Nephron progenitor cell (in vitro differentiated cells): ENCODE measurements at regions not wholly inside any gene's neighbourhood (a gene's known extent, or its start where the extent isn't known, plus 50 kb on each side); places are given as distances from the start of the nearest gene placed in this dataset.

Experiments used
- DNase-seq: peaks from one replicate; pipeline ENCODE4 v3.0.0; 2021
- H3K27ac Mint-ChIP-seq: 2 replicates; pipeline ENCODE4 v1.8.0; 2021; ENCODE audit warnings: mild to moderate bottlenecking, moderate library complexity, mixed read lengths
- H3K27me3 Mint-ChIP-seq: 2 replicates; pipeline ENCODE4 v1.8.0; 2021; ENCODE audit warnings: mild to moderate bottlenecking, low read depth, mixed read lengths; ENCODE audit not compliant: poor library complexity
- H3K36me3 Mint-ChIP-seq: 2 replicates; pipeline ENCODE4 v1.8.0; 2021; ENCODE audit warnings: low read depth, mixed read lengths
- H3K4me1 Mint-ChIP-seq: 2 replicates; pipeline ENCODE4 v1.8.0; 2021; ENCODE audit warnings: mixed read lengths
- H3K4me3 Mint-ChIP-seq: 2 replicates; pipeline ENCODE4 v1.8.0; 2021; ENCODE audit warnings: mild to moderate bottlenecking, moderate library complexity, mixed read lengths
- H3K9me3 Mint-ChIP-seq: 2 replicates; pipeline ENCODE4 v1.8.0; 2021; ENCODE audit warnings: mild to moderate bottlenecking, moderate library complexity, mixed read lengths
- TF ChIP-seq, protein P1 (sequence below): fragments of 200-600 bp; sonication (generic); IDR thresholded peaks from 2 replicates; pipeline ENCODE4 v1.5.0; 2021; ENCODE audit warnings: antibody characterized with exemption

DNA sequence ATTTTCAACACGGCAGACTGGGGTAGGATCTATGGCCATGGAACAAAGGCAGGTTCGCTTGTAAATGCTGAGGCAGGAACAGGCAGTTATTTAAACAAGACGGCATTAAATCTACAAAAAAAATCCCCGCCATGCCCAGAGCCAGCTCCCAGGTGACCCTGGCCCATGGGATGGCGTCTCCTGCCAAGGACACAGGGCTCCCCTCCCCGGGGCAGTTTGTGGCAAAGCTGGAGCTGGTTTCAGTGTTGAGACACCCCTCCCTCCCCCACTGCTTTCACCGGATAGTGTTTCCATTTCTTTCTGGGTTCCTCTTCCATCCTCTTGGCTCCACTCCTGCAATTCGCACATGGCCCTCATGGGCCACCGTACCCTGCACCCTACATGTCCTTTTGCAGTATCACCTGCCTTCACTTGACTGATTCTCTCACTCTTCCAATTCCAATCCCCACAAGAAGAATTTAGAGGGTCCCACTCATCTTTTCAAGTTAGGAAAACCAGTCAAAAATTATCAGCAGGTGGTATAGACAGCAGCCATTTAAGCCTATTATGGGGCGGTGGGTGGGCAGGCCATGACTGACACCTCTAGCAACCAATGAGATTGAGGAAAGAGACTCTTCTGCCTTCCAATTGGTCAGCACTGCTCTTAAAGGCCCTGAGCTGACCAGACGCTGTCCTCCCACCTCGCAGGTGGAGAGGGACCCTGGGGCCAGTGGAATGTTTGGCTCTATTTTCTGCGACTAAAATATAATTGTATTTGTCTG lies 52.0 kb downstream of the OLIG1 start:
- no peaks in the 10 kb centered on the region for H3K36me3 Mint-ChIP-seq

GRCh38 chr21:33122507-33122906 lies 52.6 kb downstream of the OLIG1 start:
- H3K27me3 Mint-ChIP-seq: peaks cover 41% of the 10 kb centered on the region
- TF ChIP-seq, protein P1, sequence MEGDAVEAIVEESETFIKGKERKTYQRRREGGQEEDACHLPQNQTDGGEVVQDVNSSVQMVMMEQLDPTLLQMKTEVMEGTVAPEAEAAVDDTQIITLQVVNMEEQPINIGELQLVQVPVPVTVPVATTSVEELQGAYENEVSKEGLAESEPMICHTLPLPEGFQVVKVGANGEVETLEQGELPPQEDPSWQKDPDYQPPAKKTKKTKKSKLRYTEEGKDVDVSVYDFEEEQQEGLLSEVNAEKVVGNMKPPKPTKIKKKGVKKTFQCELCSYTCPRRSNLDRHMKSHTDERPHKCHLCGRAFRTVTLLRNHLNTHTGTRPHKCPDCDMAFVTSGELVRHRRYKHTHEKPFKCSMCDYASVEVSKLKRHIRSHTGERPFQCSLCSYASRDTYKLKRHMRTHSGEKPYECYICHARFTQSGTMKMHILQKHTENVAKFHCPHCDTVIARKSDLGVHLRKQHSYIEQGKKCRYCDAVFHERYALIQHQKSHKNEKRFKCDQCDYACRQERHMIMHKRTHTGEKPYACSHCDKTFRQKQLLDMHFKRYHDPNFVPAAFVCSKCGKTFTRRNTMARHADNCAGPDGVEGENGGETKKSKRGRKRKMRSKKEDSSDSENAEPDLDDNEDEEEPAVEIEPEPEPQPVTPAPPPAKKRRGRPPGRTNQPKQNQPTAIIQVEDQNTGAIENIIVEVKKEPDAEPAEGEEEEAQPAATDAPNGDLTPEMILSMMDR: no peak
- H3K9me3 Mint-ChIP-seq: no peaks in the 10 kb centered on the region
- no peak overlapping the region for H3K27ac Mint-ChIP-seq
- H3K36me3 Mint-ChIP-seq: no peaks in the 10 kb centered on the region
- H3K4me3 Mint-ChIP-seq: no peak overlapping the region
- peaks cover 11% of the 10 kb centered on the region for H3K4me1 Mint-ChIP-seq
- DNase-seq: no peak

More for the DNA sequence above, 52.0 kb downstream of the OLIG1 start:
- Mint-ChIP-seq H3K4me1 (peaks cover 8% of the 10 kb centered on the region), H3K27ac (no peak overlapping the region), H3K27me3 (peaks cover 42% of the 10 kb centered on the region), H3K9me3 (no peaks in the 10 kb centered on the region), H3K4me3 (no peak overlapping the region)
- TF ChIP-seq, protein P1: no peak
- DNase-seq: no peak

DNA sequence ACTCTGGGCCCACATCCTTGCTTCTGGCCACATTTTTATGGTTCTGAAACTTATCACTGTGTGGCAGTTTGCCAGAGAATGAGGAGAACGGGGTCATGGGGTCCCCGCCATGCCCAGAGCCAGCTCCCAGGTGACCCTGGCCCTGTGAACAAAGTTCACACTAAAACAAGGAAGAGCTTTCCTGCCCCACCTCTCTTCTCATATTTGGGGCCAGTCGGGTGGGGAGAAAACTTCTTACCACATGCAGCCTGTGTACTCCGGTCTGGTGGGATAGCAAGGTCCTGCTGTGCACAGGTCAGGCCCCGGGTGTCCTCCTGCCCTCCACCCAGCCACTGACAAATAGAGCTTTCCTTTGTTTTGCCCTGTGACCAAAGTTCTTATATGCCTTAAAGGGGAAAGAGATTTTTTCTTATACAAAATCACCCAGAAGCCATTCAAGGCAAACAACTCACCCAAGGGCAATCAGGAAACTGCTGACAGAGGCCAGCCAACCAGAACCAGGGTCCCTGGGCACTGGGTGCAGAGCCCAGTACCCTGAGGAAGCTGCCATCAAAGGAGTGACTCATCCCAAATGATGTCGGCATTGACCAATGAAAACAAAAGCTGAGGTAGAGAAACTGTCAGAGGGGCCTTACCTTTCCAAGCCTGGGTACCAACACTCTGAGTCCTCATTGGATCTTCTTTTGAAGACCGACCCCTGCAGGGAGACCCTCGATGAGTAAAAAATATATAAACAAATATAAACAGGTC lies 53.6 kb downstream of the OLIG1 start:
- no peak overlapping the region for H3K27ac Mint-ChIP-seq
- H3K27me3 Mint-ChIP-seq: peaks cover 46% of the 10 kb centered on the region
- H3K9me3 Mint-ChIP-seq: no peaks in the 10 kb centered on the region
- no peaks in the 10 kb centered on the region for H3K36me3 Mint-ChIP-seq
- peaks cover 16% of the 10 kb centered on the region for H3K4me1 Mint-ChIP-seq
- no peak for DNase-seq
- no peak overlapping the region for H3K4me3 Mint-ChIP-seq
- TF ChIP-seq, protein P1: no peak

DNA sequence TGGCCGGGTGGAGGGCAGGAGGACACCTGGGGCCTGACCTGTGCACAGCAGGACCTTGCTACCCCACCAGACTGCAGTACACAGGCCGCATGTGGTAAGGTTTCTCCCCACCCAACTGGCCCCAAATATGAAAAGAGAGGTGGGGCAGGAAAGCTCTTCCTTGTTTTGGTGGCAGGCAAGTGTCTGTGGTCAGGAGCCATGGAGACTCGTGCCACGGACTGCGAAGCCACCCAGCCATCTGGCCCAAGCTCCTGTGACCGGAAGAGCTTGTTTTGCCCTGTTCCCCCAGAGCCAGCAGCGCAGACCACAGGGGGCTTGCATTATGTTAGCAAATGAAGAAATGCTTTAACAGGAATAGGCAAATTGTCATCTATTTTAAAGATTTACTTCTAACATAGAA lies 54.9 kb downstream of the OLIG1 start:
- TF ChIP-seq, protein P1: no peak
- Mint-ChIP-seq H3K27me3 (peaks cover 50% of the 10 kb centered on the region), H3K4me3 (no peak overlapping the region), H3K9me3 (no peaks in the 10 kb centered on the region), H3K27ac (no peak overlapping the region), H3K4me1 (peaks cover 16% of the 10 kb centered on the region), H3K36me3 (no peaks in the 10 kb centered on the region)
- DNase-seq: no peak

DNA sequence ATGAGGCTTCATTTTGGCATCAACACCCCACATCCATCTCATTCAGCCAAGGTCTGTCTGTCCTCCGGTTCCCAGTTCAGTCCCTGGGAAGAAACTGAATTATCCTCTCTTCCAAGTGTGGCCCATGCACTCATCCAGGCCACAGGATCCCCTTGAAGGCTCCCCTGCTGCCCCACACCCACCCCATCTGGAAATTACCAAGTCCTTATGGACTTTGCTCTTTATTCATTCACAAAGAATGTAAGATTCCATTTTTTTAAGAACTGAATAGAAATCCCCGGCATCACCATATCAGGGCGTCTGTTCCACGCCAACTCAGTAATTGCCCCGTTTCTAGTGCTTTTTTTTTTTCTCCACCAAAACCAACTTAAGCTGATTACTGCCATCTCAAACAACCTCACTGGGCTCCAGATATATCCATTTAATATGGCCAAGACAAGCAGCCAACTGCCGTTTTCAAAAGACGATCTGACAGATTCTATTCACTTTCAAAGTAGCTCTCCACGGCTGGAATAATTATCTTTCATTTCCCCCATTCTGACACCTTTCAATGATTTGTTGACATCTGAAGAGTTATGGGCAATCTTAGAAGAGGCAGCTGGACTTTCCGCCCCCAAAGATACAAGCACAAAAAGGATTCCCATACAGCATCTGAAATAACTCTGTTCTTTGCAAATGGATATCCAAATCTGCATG lies 55.9 kb downstream of the OLIG1 start:
- H3K9me3 Mint-ChIP-seq: no peaks in the 10 kb centered on the region
- TF ChIP-seq, protein P1: no peak
- H3K27ac Mint-ChIP-seq: no peak overlapping the region
- H3K27me3 Mint-ChIP-seq: peaks cover 53% of the 10 kb centered on the region
- H3K36me3 Mint-ChIP-seq: no peaks in the 10 kb centered on the region
- no peak for DNase-seq
- H3K4me1 Mint-ChIP-seq: peaks cover 16% of the 10 kb centered on the region
- H3K4me3 Mint-ChIP-seq: no peak overlapping the region
